ENCODE measurements at regions not wholly inside any gene's neighbourhood (a gene's known extent, or its start where the extent isn't known, plus 50 kb on each side); places are given as distances from the start of the nearest gene placed in this dataset.

DNA sequence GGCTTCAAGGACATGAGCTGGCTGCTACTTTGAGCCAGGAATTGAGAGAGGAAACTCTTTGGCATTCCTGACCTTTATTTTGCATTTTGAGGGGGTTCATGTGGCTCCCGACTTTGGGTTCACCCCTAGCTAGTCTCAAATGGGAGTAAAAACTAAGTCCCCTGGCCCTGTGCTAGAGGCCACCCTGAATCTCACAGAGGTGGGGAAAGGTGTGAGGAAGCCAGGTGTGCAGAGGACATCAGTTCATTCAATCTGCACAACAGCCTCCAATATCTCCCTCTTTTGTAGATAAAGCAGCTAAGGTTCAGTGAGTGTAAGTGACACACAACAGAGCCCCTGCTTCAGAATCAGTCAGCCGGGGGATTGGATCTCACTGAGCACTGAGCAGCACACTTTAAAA, 325.7 kb downstream of the DCDC2C start:
- POLR2A ChIA-PET = no interaction called here
- TF ChIP-seq, protein P1, sequence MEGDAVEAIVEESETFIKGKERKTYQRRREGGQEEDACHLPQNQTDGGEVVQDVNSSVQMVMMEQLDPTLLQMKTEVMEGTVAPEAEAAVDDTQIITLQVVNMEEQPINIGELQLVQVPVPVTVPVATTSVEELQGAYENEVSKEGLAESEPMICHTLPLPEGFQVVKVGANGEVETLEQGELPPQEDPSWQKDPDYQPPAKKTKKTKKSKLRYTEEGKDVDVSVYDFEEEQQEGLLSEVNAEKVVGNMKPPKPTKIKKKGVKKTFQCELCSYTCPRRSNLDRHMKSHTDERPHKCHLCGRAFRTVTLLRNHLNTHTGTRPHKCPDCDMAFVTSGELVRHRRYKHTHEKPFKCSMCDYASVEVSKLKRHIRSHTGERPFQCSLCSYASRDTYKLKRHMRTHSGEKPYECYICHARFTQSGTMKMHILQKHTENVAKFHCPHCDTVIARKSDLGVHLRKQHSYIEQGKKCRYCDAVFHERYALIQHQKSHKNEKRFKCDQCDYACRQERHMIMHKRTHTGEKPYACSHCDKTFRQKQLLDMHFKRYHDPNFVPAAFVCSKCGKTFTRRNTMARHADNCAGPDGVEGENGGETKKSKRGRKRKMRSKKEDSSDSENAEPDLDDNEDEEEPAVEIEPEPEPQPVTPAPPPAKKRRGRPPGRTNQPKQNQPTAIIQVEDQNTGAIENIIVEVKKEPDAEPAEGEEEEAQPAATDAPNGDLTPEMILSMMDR (IDR thresholded peaks at IDR 0.05; ENCODE audit: insufficient read depth, low read length, missing control alignments) = no peak
- no peak overlapping the region for H3K4me3 ChIP-seq (ENCODE audit: low read depth, low read length)

DNA sequence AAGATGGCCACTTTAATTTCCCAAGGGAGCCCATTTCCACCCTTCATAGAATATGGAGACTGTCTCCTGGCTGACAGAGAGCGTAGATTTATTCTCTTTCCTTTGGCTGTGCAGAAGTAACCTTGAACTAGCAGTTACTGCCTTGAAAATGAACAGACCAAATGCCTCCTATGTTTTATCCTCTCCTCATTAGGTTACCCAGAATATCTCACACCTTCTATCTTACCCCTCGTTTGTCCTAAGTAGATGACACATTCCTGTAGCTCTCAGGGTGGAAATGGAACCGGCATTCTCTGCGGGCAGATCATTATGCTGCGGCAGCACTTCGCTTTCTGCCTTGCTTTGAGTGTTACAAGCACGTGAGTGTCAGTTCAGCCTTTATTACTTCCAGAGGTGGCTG, 336.5 kb downstream of the DCDC2C start:
- no peak for DNase-seq (ENCODE audit: low read depth, low spot score)
- ChIA-PET POLR2A (no interaction called here), CTCF (no interaction called here)
- H3K4me3 ChIP-seq (ENCODE audit: low read depth, low read length) = no peak overlapping the region
- TF ChIP-seq, protein P1 (IDR thresholded peaks at IDR 0.05; ENCODE audit: insufficient read depth, low read length, missing control alignments) = no peak

More for the DNA sequence above, 325.7 kb downstream of the DCDC2C start:
- no peak for DNase-seq (ENCODE audit: low read depth, low spot score)
- CTCF ChIA-PET = no interaction called here

DNA sequence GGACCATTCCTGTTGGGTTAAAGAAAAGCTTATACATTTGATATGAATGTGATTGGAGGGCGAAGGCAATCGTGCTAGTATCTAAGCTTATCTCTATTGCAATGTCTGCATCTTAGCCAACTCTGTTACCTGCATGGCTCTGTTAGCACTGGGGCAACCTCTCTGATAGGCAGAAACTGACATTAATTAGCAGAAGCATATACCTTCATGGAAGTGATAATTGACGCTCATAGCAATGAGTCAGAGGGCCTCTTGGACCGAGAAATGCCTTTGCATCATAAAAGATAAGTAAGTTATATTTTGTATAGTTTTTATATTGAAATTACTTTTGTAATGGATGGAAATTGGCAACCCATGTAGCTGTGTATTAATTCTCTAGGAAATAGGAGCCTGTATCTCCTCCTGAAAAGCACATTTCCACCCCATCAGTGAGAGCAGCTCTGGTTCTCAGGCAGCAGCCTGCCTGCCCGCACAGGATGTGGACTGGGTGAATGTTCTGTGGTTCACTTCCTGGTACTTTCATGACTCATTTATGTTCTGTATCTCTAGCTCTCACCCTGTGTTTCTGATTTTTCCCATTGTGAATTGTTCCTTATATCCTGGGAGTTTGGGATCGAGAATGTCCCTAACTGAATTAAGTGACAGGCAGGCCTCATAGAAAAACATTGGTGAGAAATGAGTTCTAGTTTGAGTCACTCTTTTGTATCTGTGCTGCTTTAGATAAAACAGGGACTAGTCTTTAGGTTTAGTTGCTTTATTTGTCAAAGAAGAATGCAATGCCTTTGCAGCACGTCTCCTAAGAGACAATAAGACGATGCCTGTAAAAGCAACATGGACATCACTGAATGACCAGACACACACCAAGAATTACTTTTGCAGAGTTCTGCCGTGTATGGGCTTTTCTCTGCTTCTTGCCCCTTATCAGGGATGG, 344.9 kb downstream of the DCDC2C start:
- no peak overlapping the region for H3K4me3 ChIP-seq (ENCODE audit: low read depth, low read length)
- DNase-seq (ENCODE audit: low read depth, low spot score) = no peak
- ChIA-PET POLR2A (no interaction called here), CTCF (no interaction called here)
- TF ChIP-seq, protein P1 (IDR thresholded peaks at IDR 0.05; ENCODE audit: insufficient read depth, low read length, missing control alignments) = no peak

DNA sequence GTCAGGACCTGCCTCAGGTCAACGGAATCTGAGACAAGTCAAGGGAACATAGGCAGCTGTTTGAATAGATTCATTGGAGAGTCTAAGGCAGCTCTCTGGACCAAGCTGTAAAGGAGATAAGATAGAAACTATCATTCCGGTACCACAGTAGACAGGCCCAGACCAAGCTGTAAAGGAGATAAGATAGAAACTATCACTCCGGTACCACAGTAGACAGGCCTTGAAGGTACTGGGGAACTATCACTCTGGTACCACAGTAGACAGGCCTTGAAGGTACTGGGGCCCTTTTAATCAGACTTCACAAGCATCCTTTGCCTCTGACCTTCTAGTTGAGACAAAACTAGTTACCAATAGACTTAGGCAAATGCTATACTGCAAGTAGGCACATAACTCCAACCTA, 346.1 kb downstream of the DCDC2C start:
- DNase-seq (ENCODE audit: low read depth, low spot score) = no peak
- TF ChIP-seq, protein P1 (IDR thresholded peaks at IDR 0.05; ENCODE audit: insufficient read depth, low read length, missing control alignments) = no peak
- ChIA-PET CTCF (no interaction called here), POLR2A (no interaction called here)
- no peak overlapping the region for H3K4me3 ChIP-seq (ENCODE audit: low read depth, low read length)

DNA sequence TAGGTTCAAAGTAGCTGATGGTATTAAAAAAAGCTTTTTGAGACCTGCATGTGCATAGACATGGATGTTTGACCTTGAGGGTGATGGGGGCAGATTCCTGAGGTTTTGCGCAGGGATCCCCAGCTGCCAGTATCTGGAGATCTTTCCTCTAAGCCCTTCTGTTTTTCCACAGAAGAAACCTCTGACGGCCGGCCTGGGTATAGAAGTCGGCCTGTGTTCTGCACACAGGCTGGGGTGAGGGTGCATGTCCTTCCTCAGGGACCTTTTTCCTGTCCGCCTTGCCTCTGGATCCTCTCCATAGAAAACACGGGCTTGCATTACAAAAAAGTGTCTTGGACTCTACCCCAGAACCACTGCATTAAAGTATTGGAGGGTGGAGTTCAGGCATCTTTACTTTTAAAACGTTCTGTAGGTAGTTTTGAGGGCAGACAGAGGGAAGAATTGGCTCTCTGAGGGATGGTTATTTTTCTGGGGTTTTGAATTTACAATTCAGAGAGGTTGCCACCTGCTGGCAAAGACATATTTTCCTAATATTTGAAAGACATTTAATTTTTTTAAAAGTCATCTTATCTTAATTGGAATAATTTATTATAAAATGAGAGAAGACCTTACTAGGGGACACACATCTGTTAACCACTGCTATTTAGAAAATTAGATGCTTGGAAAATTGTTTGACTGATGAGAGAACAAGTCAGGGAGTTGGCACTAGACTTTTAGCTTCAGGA, 350.6 kb downstream of the DCDC2C start:
- DNase-seq (ENCODE audit: low read depth, low spot score) = no peak
- ChIA-PET POLR2A (no interaction called here), CTCF (no interaction called here)
- TF ChIP-seq, protein P1 (IDR thresholded peaks at IDR 0.05; ENCODE audit: insufficient read depth, low read length, missing control alignments) = no peak
- H3K4me3 ChIP-seq (ENCODE audit: low read depth, low read length) = no peak overlapping the region

DNA sequence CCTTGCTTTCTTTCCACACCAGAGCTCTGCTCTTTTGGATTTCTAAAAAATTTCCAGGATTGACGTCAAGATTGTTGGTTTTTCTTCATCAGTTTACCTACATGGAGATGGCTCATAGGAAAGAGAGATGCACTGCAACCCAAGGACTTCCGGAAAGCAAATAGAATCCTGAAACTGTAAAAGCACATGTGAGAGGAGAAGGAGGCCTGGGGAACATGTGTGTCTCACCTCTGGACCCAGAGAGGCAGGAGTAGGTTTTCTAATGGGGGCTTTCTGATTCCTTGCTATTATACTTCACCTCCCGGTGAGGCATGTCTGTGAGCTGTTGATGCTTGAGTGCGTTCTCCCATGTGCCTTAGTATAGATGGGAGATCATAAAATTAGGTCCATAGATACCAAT, 362.8 kb downstream of the DCDC2C start:
- ChIA-PET POLR2A (no interaction called here), CTCF (no interaction called here)
- H3K4me3 ChIP-seq (ENCODE audit: low read depth, low read length) = no peak overlapping the region
- DNase-seq (ENCODE audit: low read depth, low spot score) = no peak
- TF ChIP-seq, protein P1 (IDR thresholded peaks at IDR 0.05; ENCODE audit: insufficient read depth, low read length, missing control alignments) = no peak

Data from AG04449 (cell line).